KMS-11 (cell line): ENCODE measurements at regions not wholly inside any gene's neighbourhood (a gene's known extent, or its start where the extent isn't known, plus 50 kb on each side); places are given as distances from the start of the nearest gene placed in this dataset.

Experiments
- H2AFZ ChIP-seq: fragments of 200-600 bp; sonication (generic); 2 replicates; pipeline ENCODE4 v1.6.1; 2016; ENCODE audit warnings: antibody characterized with exemption, mixed run types, low read depth
- H3K27ac ChIP-seq: fragments of 200-600 bp; sonication (generic); 2 replicates; pipeline ENCODE4 v1.6.1; 2016; ENCODE audit warnings: mild to moderate bottlenecking, mixed run types
- H3K27me3 ChIP-seq: fragments of 200-600 bp; sonication (generic); 2 replicates; pipeline ENCODE4 v1.6.1; 2017; ENCODE audit warnings: mild to moderate bottlenecking, low read depth, mixed run types, moderate library complexity; ENCODE audit not compliant: insufficient read depth
- H3K36me3 ChIP-seq: fragments of 200-600 bp; sonication (generic); 2 replicates; pipeline ENCODE4 v1.6.1; 2017; ENCODE audit warnings: mild to moderate bottlenecking, mixed run types; ENCODE audit not compliant: insufficient read depth
- H3K4me1 ChIP-seq: fragments of 200-600 bp; sonication (generic); 2 replicates; pipeline ENCODE4 v1.6.1; 2016; ENCODE audit warnings: mild to moderate bottlenecking, low read depth, mixed run types; ENCODE audit not compliant: poor library complexity, severe bottlenecking
- H3K4me2 ChIP-seq: fragments of 200-600 bp; sonication (generic); 2 replicates; pipeline ENCODE4 v1.7.0; 2016; ENCODE audit warnings: mild to moderate bottlenecking, mixed run types
- H3K4me3 ChIP-seq: fragments of 200-600 bp; sonication (generic); IDR thresholded peaks from 2 replicates; pipeline ENCODE4 v1.6.1; 2017; ENCODE audit warnings: low read depth, low read length, mixed read lengths; ENCODE audit not compliant: insufficient read depth
- H3K79me2 ChIP-seq: fragments of 200-600 bp; sonication (generic); 2 replicates; pipeline ENCODE4 v1.6.1; 2016; ENCODE audit warnings: low read depth, mixed run types; ENCODE audit not compliant: insufficient read depth
- H3K9ac ChIP-seq: fragments of 200-600 bp; sonication (generic); 2 replicates; pipeline ENCODE4 v1.6.1; 2016; ENCODE audit warnings: mild to moderate bottlenecking, mixed run types
- H4K20me1 ChIP-seq: fragments of 200-600 bp; sonication (generic); 2 replicates; pipeline ENCODE4 v1.6.1; 2016; ENCODE audit warnings: mild to moderate bottlenecking, mixed run types; ENCODE audit not compliant: insufficient read depth
- CTCF ChIP-seq: fragments of 200-600 bp; sonication (generic); conservative IDR thresholded peaks from 2 replicates; pipeline ENCODE4 v1.6.1; 2017; ENCODE audit warnings: low read depth, mild to moderate bottlenecking, antibody characterized with exemption, low read length, moderate library complexity, mixed read lengths

GRCh38 chr14:60356386-60356785, 107.4 kb downstream of the PPM1A start:
- Histone ChIP-seq H3K4me3 (no peak overlapping the region), H3K4me2 (no peak overlapping the region), H3K79me2 (no peaks in the 10 kb centered on the region), H3K36me3 (no peaks in the 10 kb centered on the region), H3K27me3 (no peaks in the 10 kb centered on the region), H3K4me1 (no peaks in the 10 kb centered on the region), H4K20me1 (no peaks in the 10 kb centered on the region), H3K9ac (no peak overlapping the region), H3K27ac (no peak overlapping the region), H2AFZ (no peak overlapping the region)
- no peak for TF ChIP-seq CTCF

GRCh38 chr14:60356906-60357550, 108.0 kb downstream of the PPM1A start:
- no peak overlapping the region for H3K27ac ChIP-seq
- no peak overlapping the region for H3K4me2 ChIP-seq
- no peaks in the 10 kb centered on the region for H4K20me1 ChIP-seq
- no peak overlapping the region for H3K4me3 ChIP-seq
- H3K27me3 ChIP-seq = no peaks in the 10 kb centered on the region
- H3K79me2 ChIP-seq = no peaks in the 10 kb centered on the region
- TF ChIP-seq CTCF = no peak
- H3K36me3 ChIP-seq = no peaks in the 10 kb centered on the region
- H3K4me1 ChIP-seq = no peaks in the 10 kb centered on the region
- no peak overlapping the region for H2AFZ ChIP-seq
- no peak overlapping the region for H3K9ac ChIP-seq

- Histone ChIP-seq H3K4me2 (no peak overlapping the region), H3K27ac (no peak overlapping the region), H3K79me2 (no peaks in the 10 kb centered on the region), H4K20me1 (no peaks in the 10 kb centered on the region), H3K27me3 (no peaks in the 10 kb centered on the region), H2AFZ (no peak overlapping the region), H3K9ac (no peak overlapping the region), H3K36me3 (no peaks in the 10 kb centered on the region), H3K4me3 (no peak overlapping the region), H3K4me1 (no peaks in the 10 kb centered on the region)
- no peak for TF ChIP-seq CTCF
These were observed 108.6 kb downstream of the PPM1A start for GRCh38 chr14:60357551-60358149.

- H3K27ac ChIP-seq = no peak overlapping the region
- H3K4me3 ChIP-seq = no peak overlapping the region
- no peaks in the 10 kb centered on the region for H3K4me1 ChIP-seq
- no peak overlapping the region for H3K9ac ChIP-seq
- no peak overlapping the region for H2AFZ ChIP-seq
- H3K36me3 ChIP-seq = no peaks in the 10 kb centered on the region
- H3K4me2 ChIP-seq = no peak overlapping the region
- no peaks in the 10 kb centered on the region for H3K27me3 ChIP-seq
- TF ChIP-seq CTCF = no peak
- no peaks in the 10 kb centered on the region for H3K79me2 ChIP-seq
- H4K20me1 ChIP-seq = no peaks in the 10 kb centered on the region
These were observed 114.3 kb downstream of the PPM1A start for GRCh38 chr14:60363275-60363674.
